ENCODE measurements at regions not wholly inside any gene's neighbourhood (a gene's known extent, or its start where the extent isn't known, plus 50 kb on each side); places are given as distances from the start of the nearest gene placed in this dataset.

GRCh38 chr4:64670647-64671046 lies 261.4 kb upstream of the TECRL start:
- no peak for TF ChIP-seq CTCF (IDR thresholded peaks at IDR 0.05)
- no peak for TF ChIP-seq FOXK1 (CRISPR knock-in tag; IDR thresholded peaks at IDR 0.05)
- TF ChIP-seq ATF2 (CRISPR knock-in tag; IDR thresholded peaks at IDR 0.05; ENCODE audit: borderline replicate concordance, low read depth), result no peak
- no peak for TF ChIP-seq E2F5 (CRISPR knock-in tag; IDR thresholded peaks at IDR 0.05)
- no peak for TF ChIP-seq NR2C2 (CRISPR knock-in tag; IDR thresholded peaks at IDR 0.05)
- TF ChIP-seq MLX (CRISPR knock-in tag; IDR thresholded peaks at IDR 0.05), result no peak
- TF ChIP-seq MYBL2 (CRISPR knock-in tag; IDR thresholded peaks at IDR 0.05), result no peak
- no peak for TF ChIP-seq ZNF423 (CRISPR knock-in tag; IDR thresholded peaks at IDR 0.05)
- no peak for TF ChIP-seq USF2 (CRISPR knock-in tag; IDR thresholded peaks at IDR 0.05)
- no peak for TF ChIP-seq JUN (CRISPR knock-in tag; IDR thresholded peaks at IDR 0.05)
- no peak for TF ChIP-seq HMGXB4 (CRISPR knock-in tag; IDR thresholded peaks at IDR 0.05)
- TF ChIP-seq ZNF281 (CRISPR knock-in tag; IDR thresholded peaks at IDR 0.05), result no peak
- TF ChIP-seq MXD4 (CRISPR knock-in tag; IDR thresholded peaks at IDR 0.05; ENCODE audit: borderline replicate concordance), result no peak
- TF ChIP-seq ZNF138 (CRISPR knock-in tag; conservative IDR thresholded peaks at IDR 0.05), result no peak
